ENCODE measurements at regions not wholly inside any gene's neighbourhood (a gene's known extent, or its start where the extent isn't known, plus 50 kb on each side); places are given as distances from the start of the nearest gene placed in this dataset.
"Not testable (repeated sequence)": the region's sequence is repeated elsewhere in the genome, so short reads cannot be mapped to it uniquely, and the experiment has no call there.

- no peak for DNase-seq
- intact Hi-C loops (cut with DNase I) = no loop called here
These were observed 92.6 kb upstream of the PPP3CA start for GRCh38 chr4:101439926-101440325.

GRCh38 chr4:101421386-101421785 lies 74.1 kb upstream of the PPP3CA start:
- DNase-seq = no peak
- intact Hi-C loops (cut with DNase I) = no loop called here

- DNase-seq = no peak
- intact Hi-C loops (cut with DNase I) = no loop called here
These were observed 73.3 kb upstream of the PPP3CA start for GRCh38 chr4:101420661-101421060.

GRCh38 chr4:101419336-101420135 lies 72.2 kb upstream of the PPP3CA start:
- no peak for DNase-seq
- intact Hi-C loops (cut with DNase I) = no loop called here

GRCh38 chr4:101418466-101418865 lies 71.1 kb upstream of the PPP3CA start:
- intact Hi-C loops (cut with DNase I) = no loop called here
- no peak for DNase-seq

- DNase-seq = no peak
- intact Hi-C loops (cut with DNase I) = no loop called here
These were observed 70.7 kb upstream of the PPP3CA start for GRCh38 chr4:101418055-101418454.

- DNase-seq = peak in 2 of 10 donors; percentile 64 to 66
- intact Hi-C loops (cut with DNase I) = no loop called here
These were observed 69.7 kb upstream of the PPP3CA start for GRCh38 chr4:101417046-101417445.

- DNase-seq = peak in 3 of 10 donors; percentile 2 to 82 (median 76)
- intact Hi-C loops (cut with DNase I) = no loop called here
These were observed 68.6 kb upstream of the PPP3CA start for GRCh38 chr4:101415962-101416361.

GRCh38 chr4:101414496-101414895 lies 67.2 kb upstream of the PPP3CA start:
- intact Hi-C loops (cut with DNase I) = no loop called here
- no peak for DNase-seq

GRCh38 chr4:101411926-101412325 lies 64.6 kb upstream of the PPP3CA start:
- no peak for DNase-seq
- intact Hi-C loops (cut with DNase I) = no loop called here

- peak in 1 of 10 donors; percentile 47 for DNase-seq
- intact Hi-C loops (cut with DNase I) = not testable (repeated sequence)
These were observed 64.1 kb upstream of the PPP3CA start for GRCh38 chr4:101411281-101411910.

- no peak for DNase-seq
- intact Hi-C loops (cut with DNase I) = no loop called here
These were observed 52.8 kb upstream of the PPP3CA start for GRCh38 chr4:101400096-101400495.

GRCh38 chr4:101398807-101399206 lies 51.5 kb upstream of the PPP3CA start:
- intact Hi-C loops (cut with DNase I) = no loop called here
- DNase-seq = no peak

Measured in posterior cingulate gyrus (tissue), 11 donors.